Ishikawa (cell line): ENCODE measurements at regions not wholly inside any gene's neighbourhood (a gene's known extent, or its start where the extent isn't known, plus 50 kb on each side); places are given as distances from the start of the nearest gene placed in this dataset.

Experiments used
- CEBPB ChIP-seq: IDR thresholded peaks from 2 replicates; pipeline ENCODE4 v1.6.1; 2012
- CREB1 ChIP-seq: IDR thresholded peaks from 2 replicates; pipeline ENCODE4 v1.6.1; 2012; ENCODE audit warnings: low read depth
- EGR1 ChIP-seq: IDR thresholded peaks from 2 replicates; pipeline ENCODE4 v1.6.1; 2012
- EP300 ChIP-seq: IDR thresholded peaks from 2 replicates; pipeline ENCODE4 v1.6.1; 2012; ENCODE audit warnings: borderline replicate concordance
- RAD21 ChIP-seq: IDR thresholded peaks from 2 replicates; pipeline ENCODE4 v1.6.1; 2012; ENCODE audit warnings: low read depth
- REST ChIP-seq: IDR thresholded peaks from 2 replicates; pipeline ENCODE4 v1.6.1; 2012; ENCODE audit warnings: low read depth, mild to moderate bottlenecking
- TAF1 ChIP-seq: IDR thresholded peaks from 2 replicates; pipeline ENCODE4 v1.6.1; 2012; ENCODE audit warnings: low read depth, mild to moderate bottlenecking
- TEAD4 ChIP-seq: IDR thresholded peaks from 2 replicates; pipeline ENCODE4 v1.6.1; 2012
- YY1 ChIP-seq: IDR thresholded peaks from 2 replicates; pipeline ENCODE4 v1.6.1; 2012; ENCODE audit warnings: low read depth
- TF ChIP-seq, protein P1 (sequence below): IDR thresholded peaks from 2 replicates; pipeline ENCODE4 v1.6.1; 2012

GRCh38 chr22:47655930-47656329, 893.5 kb downstream of the TBC1D22A start:
- TF ChIP-seq YY1 (no peak), EP300 (no peak), TEAD4 (no peak), TAF1 (no peak), CEBPB (no peak), CREB1 (no peak), REST (no peak), EGR1 (no peak), RAD21 (no peak)
- TF ChIP-seq, protein P1, sequence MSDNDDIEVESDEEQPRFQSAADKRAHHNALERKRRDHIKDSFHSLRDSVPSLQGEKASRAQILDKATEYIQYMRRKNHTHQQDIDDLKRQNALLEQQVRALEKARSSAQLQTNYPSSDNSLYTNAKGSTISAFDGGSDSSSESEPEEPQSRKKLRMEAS, result no peak
